ENCODE measurements at regions not wholly inside any gene's neighbourhood (a gene's known extent, or its start where the extent isn't known, plus 50 kb on each side); places are given as distances from the start of the nearest gene placed in this dataset.

- TF ChIP-seq ESRRG (CRISPR knock-in tag; IDR thresholded peaks at IDR 0.05) = no peak
- TF ChIP-seq ZFP30 (CRISPR knock-in tag; IDR thresholded peaks at IDR 0.05) = no peak
- TF ChIP-seq ZNF8 (CRISPR knock-in tag; IDR thresholded peaks at IDR 0.05) = no peak
- no peak for TF ChIP-seq BACH2 (CRISPR knock-in tag; IDR thresholded peaks at IDR 0.05; ENCODE audit: borderline replicate concordance)
- TF ChIP-seq, protein P1, sequence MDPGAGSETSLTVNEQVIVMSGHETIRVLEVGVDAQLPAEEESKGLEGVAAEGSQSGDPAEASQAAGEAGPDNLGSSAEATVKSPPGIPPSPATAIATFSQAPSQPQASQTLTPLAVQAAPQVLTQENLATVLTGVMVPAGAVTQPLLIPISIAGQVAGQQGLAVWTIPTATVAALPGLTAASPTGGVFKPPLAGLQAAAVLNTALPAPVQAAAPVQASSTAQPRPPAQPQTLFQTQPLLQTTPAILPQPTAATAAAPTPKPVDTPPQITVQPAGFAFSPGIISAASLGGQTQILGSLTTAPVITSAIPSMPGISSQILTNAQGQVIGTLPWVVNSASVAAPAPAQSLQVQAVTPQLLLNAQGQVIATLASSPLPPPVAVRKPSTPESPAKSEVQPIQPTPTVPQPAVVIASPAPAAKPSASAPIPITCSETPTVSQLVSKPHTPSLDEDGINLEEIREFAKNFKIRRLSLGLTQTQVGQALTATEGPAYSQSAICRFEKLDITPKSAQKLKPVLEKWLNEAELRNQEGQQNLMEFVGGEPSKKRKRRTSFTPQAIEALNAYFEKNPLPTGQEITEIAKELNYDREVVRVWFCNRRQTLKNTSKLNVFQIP (CRISPR knock-in tag; IDR thresholded peaks at IDR 0.05; ENCODE audit: borderline replicate concordance, low read depth) = no peak
- no peak for TF ChIP-seq ZNF565 (CRISPR knock-in tag; conservative IDR thresholded peaks at IDR 0.05; ENCODE audit: low read depth)
- no peak for TF ChIP-seq RARB (CRISPR knock-in tag; IDR thresholded peaks at IDR 0.05)
- TF ChIP-seq CSDC2 (CRISPR knock-in tag; IDR thresholded peaks at IDR 0.05) = no peak
- TF ChIP-seq GLIS3 (CRISPR knock-in tag; IDR thresholded peaks at IDR 0.05) = no peak
- TF ChIP-seq, protein P2, sequence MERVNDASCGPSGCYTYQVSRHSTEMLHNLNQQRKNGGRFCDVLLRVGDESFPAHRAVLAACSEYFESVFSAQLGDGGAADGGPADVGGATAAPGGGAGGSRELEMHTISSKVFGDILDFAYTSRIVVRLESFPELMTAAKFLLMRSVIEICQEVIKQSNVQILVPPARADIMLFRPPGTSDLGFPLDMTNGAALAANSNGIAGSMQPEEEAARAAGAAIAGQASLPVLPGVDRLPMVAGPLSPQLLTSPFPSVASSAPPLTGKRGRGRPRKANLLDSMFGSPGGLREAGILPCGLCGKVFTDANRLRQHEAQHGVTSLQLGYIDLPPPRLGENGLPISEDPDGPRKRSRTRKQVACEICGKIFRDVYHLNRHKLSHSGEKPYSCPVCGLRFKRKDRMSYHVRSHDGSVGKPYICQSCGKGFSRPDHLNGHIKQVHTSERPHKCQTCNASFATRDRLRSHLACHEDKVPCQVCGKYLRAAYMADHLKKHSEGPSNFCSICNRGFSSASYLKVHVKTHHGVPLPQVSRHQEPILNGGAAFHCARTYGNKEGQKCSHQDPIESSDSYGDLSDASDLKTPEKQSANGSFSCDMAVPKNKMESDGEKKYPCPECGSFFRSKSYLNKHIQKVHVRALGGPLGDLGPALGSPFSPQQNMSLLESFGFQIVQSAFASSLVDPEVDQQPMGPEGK (CRISPR knock-in tag; IDR thresholded peaks at IDR 0.05; ENCODE audit: borderline replicate concordance) = no peak
- no peak for TF ChIP-seq CREB5 (CRISPR knock-in tag; IDR thresholded peaks at IDR 0.05; ENCODE audit: low read depth)
- no peak for TF ChIP-seq PPARA (CRISPR knock-in tag; IDR thresholded peaks at IDR 0.05; ENCODE audit: borderline replicate concordance)
- TF ChIP-seq, protein P3, sequence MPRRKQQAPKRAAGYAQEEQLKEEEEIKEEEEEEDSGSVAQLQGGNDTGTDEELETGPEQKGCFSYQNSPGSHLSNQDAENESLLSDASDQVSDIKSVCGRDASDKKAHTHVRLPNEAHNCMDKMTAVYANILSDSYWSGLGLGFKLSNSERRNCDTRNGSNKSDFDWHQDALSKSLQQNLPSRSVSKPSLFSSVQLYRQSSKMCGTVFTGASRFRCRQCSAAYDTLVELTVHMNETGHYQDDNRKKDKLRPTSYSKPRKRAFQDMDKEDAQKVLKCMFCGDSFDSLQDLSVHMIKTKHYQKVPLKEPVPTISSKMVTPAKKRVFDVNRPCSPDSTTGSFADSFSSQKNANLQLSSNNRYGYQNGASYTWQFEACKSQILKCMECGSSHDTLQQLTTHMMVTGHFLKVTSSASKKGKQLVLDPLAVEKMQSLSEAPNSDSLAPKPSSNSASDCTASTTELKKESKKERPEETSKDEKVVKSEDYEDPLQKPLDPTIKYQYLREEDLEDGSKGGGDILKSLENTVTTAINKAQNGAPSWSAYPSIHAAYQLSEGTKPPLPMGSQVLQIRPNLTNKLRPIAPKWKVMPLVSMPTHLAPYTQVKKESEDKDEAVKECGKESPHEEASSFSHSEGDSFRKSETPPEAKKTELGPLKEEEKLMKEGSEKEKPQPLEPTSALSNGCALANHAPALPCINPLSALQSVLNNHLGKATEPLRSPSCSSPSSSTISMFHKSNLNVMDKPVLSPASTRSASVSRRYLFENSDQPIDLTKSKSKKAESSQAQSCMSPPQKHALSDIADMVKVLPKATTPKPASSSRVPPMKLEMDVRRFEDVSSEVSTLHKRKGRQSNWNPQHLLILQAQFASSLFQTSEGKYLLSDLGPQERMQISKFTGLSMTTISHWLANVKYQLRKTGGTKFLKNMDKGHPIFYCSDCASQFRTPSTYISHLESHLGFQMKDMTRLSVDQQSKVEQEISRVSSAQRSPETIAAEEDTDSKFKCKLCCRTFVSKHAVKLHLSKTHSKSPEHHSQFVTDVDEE (CRISPR knock-in tag; IDR thresholded peaks at IDR 0.05) = no peak
- no peak for TF ChIP-seq ZFP3 (CRISPR knock-in tag; IDR thresholded peaks at IDR 0.05)
Observed at GRCh38 chr22:47443836-47444745, 681.6 kb downstream of the TBC1D22A start.

Measured in SK-N-SH treated with all-trans-retinoic acid at 6 μM for 48 hours (cell line).